Sigmoid colon (tissue), 4 donors: ENCODE measurements at regions not wholly inside any gene's neighbourhood (a gene's known extent, or its start where the extent isn't known, plus 50 kb on each side); places are given as distances from the start of the nearest gene placed in this dataset.

Source experiments
- POLR2A ChIP-seq, 2 donors: fragments of 450-650 bp; IDR thresholded peaks; one replicate each; pipeline ENCODE4 v1.6.1; 2016; ENCODE audit warnings: antibody characterized with exemption in 2 of 2, mild to moderate bottlenecking in 2 of 2, moderate library complexity in 2 of 2
- POLR2AphosphoS5 ChIP-seq, 4 donors: sonication (generic); formaldehyde crosslinking; IDR thresholded peaks; one replicate each; pipeline ENCODE4 v1.6.1; 2017; ENCODE audit warnings: antibody characterized with exemption in 4 of 4
- TF ChIP-seq, protein P1 (sequence below), 4 experiments: fragments of 450-650 bp in 3 of 4; fragments of 200-600 bp in 1 of 4; IDR thresholded peaks; one replicate each; pipeline ENCODE4 v1.5.1; 2016 to 2019; ENCODE audit warnings: antibody characterized with exemption in 4 of 4, mild to moderate bottlenecking in 3 of 4, moderate library complexity in 2 of 4

DNA sequence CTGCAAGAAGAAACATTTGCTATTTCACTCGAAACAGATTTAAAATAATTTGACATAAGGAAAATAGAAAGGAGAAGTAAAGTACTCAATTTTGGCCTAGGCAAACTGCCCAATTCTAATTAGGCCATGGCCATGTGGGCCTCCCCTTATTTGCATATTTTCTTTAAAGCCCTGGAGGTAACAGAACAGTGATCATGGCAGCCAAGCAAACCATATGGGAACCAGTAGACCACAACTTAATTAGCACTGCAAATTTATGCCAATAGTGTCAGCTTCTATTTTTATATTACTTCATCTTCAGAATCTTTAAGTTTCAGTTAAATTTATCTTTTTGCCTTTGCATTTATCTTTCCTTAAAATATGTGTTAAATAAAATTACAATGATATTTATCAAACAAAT is 63.3 kb upstream of the THSD7A start:
- TF ChIP-seq, protein P1, sequence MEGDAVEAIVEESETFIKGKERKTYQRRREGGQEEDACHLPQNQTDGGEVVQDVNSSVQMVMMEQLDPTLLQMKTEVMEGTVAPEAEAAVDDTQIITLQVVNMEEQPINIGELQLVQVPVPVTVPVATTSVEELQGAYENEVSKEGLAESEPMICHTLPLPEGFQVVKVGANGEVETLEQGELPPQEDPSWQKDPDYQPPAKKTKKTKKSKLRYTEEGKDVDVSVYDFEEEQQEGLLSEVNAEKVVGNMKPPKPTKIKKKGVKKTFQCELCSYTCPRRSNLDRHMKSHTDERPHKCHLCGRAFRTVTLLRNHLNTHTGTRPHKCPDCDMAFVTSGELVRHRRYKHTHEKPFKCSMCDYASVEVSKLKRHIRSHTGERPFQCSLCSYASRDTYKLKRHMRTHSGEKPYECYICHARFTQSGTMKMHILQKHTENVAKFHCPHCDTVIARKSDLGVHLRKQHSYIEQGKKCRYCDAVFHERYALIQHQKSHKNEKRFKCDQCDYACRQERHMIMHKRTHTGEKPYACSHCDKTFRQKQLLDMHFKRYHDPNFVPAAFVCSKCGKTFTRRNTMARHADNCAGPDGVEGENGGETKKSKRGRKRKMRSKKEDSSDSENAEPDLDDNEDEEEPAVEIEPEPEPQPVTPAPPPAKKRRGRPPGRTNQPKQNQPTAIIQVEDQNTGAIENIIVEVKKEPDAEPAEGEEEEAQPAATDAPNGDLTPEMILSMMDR (IDR thresholded peaks at IDR 0.05) = no peak
- TF ChIP-seq POLR2AphosphoS5 (IDR thresholded peaks at IDR 0.05) (no peak), POLR2A (IDR thresholded peaks at IDR 0.05) (no peak)
